Lung microvascular endothelial cell (primary cell): ENCODE measurements at regions not wholly inside any gene's neighbourhood (a gene's known extent, or its start where the extent isn't known, plus 50 kb on each side); places are given as distances from the start of the nearest gene placed in this dataset.
A peak's percentile ranks its signal among the peaks of the same experiment; 100 is the strongest.

Experiments
- DNase-seq, 2 donors: peaks; one replicate each; pipeline versions ENCODE4 v3.0.0 to v3.0.0-alpha.2; 2010; ENCODE audit warnings: low read depth in 2 of 2

GRCh38 chr7:55690-56248, 136.6 kb upstream of the FAM20C start:
- DNase-seq, result no peak

GRCh38 chr7:56291-56913, 136.0 kb upstream of the FAM20C start:
- DNase-seq, result no peak

- DNase-seq, result no peak
These were observed 135.3 kb upstream of the FAM20C start for GRCh38 chr7:57071-57470.

GRCh38 chr7:57482-58255, 134.7 kb upstream of the FAM20C start:
- DNase-seq, result peak in 1 of 2 donors; percentile 41

GRCh38 chr7:58316-58715, 134.1 kb upstream of the FAM20C start:
- DNase-seq, result no peak

- DNase-seq, result no peak
These were observed 133.0 kb upstream of the FAM20C start for GRCh38 chr7:59079-60016.

- no peak for DNase-seq
These were observed 132.2 kb upstream of the FAM20C start for GRCh38 chr7:60017-60675.

- no peak for DNase-seq
These were observed 131.7 kb upstream of the FAM20C start for GRCh38 chr7:60706-61105.

- DNase-seq, result no peak
These were observed 131.3 kb upstream of the FAM20C start for GRCh38 chr7:61111-61510.

GRCh38 chr7:61576-62360, 130.6 kb upstream of the FAM20C start:
- no peak for DNase-seq

GRCh38 chr7:62361-63116, 129.8 kb upstream of the FAM20C start:
- no peak for DNase-seq

- DNase-seq, result no peak
These were observed 129.3 kb upstream of the FAM20C start for GRCh38 chr7:63117-63480.

GRCh38 chr7:63521-64021, 128.8 kb upstream of the FAM20C start:
- DNase-seq, result no peak

GRCh38 chr7:64098-64915, 128.1 kb upstream of the FAM20C start:
- peak; percentile 61 to 69 for DNase-seq

- no peak for DNase-seq
These were observed 127.4 kb upstream of the FAM20C start for GRCh38 chr7:64916-65341.

- DNase-seq, result no peak
These were observed 126.8 kb upstream of the FAM20C start for GRCh38 chr7:65554-65953.

GRCh38 chr7:66296-66695, 126.1 kb upstream of the FAM20C start:
- DNase-seq, result no peak

GRCh38 chr7:66741-67140, 125.6 kb upstream of the FAM20C start:
- DNase-seq, result no peak
